A549 (cell line): ENCODE measurements at regions not wholly inside any gene's neighbourhood (a gene's known extent, or its start where the extent isn't known, plus 50 kb on each side); places are given as distances from the start of the nearest gene placed in this dataset.

ENCODE experiments used
- ATAC-seq, 2 experiments: fragments of 200-7000 bp in 1 of 2; fragments of >200 bp in 1 of 2; cut with Nextera tagmentation in 1 of 2; cut with Tn5 transposase in 1 of 2; 3 replicates each; pipeline versions ENCODE4 v1.8.0 to v1.9.1; 2018 to 2020; ENCODE audit warnings: mild to moderate bottlenecking in 1 of 2, moderate library complexity in 1 of 2
- CTCF ChIA-PET: fragments of 300-600 bp; sonication (Branson Sonifier 250); formaldehyde crosslinking; extraction: SDS; loops from one replicate; lab custom pipeline; 2021; ENCODE audit warnings: antibody characterized with exemption, inconsistent platforms; lab: Yijun Ruan, JAX
- POLR2A ChIA-PET: fragments of 350-600 bp; formaldehyde crosslinking; extraction: SDS; loops from one replicate; lab custom pipeline; 2021; ENCODE audit warnings: antibody characterized with exemption, inconsistent platforms; lab: Yijun Ruan, JAX
- DNase-seq, 2 experiments: peaks; one replicate each; pipeline versions ENCODE4 v3.0.0 to v3.0.0-alpha.2; 2011 to 2016; ENCODE audit warnings: low read depth in 1 of 2, low spot score in 1 of 2
- FAIRE-seq: peaks from 2 replicates; lab custom pipeline; 2011; peaks lifted over from hg19 to GRCh38; lab: Jason Lieb, UNC
- H3K27ac ChIP-seq, 2 experiments: fragments of >200 bp; sonication (Bioruptor Twin); formaldehyde crosslinking; 3 replicates each; pipeline ENCODE4 v1.5.1; 2016 to 2017
- H3K4me1 ChIP-seq: fragments of >200 bp; sonication (Bioruptor Twin); formaldehyde crosslinking; 3 replicates; pipeline ENCODE4 v1.6.1; 2016
- H3K4me2 ChIP-seq: fragments of >200 bp; sonication (Bioruptor Twin); formaldehyde crosslinking; 3 replicates; pipeline ENCODE4 v1.6.1; 2016
- H3K4me3 ChIP-seq: fragments of >200 bp; sonication (Bioruptor Twin); formaldehyde crosslinking; 3 replicates; pipeline ENCODE4 v1.5.1; 2016
- H3K9me3 ChIP-seq: fragments of >200 bp; sonication (Bioruptor Twin); formaldehyde crosslinking; 3 replicates; pipeline ENCODE4 v1.6.1; 2016
- ATOH8 ChIP-seq: fragments of 250-450 bp; sonication (Bioruptor Pico); IDR thresholded peaks from 2 replicates; pipeline ENCODE4 v1.5.0; 2020; ENCODE audit warnings: low read depth, mild to moderate bottlenecking, moderate library complexity
- CBX2 ChIP-seq: fragments of 200-600 bp; sonication (generic); IDR thresholded peaks from 2 replicates; pipeline ENCODE4 v1.6.1; 2016; ENCODE audit warnings: low read depth, mild to moderate bottlenecking, borderline replicate concordance
- CBX8 ChIP-seq: fragments of 200-600 bp; sonication (generic); IDR thresholded peaks from 2 replicates; pipeline ENCODE4 v1.6.1; 2016
- CEBPB ChIP-seq, 2 experiments: fragments of >200 bp in 1 of 2; sonication (Bioruptor Twin) in 1 of 2; formaldehyde crosslinking in 1 of 2; IDR thresholded peaks; 2 replicates each; pipeline ENCODE4 v1.6.1; 2012 to 2016
- CHD4 ChIP-seq: fragments of 200-600 bp; sonication (generic); IDR thresholded peaks from 2 replicates; pipeline ENCODE4 v1.6.1; 2016; ENCODE audit warnings: antibody characterized with exemption, mild to moderate bottlenecking, borderline replicate concordance
- CTCF ChIP-seq: fragments of >200 bp; sonication (Bioruptor Twin); formaldehyde crosslinking; IDR thresholded peaks from 3 replicates; pipeline ENCODE4 v1.5.1; 2016
- EHF ChIP-seq: fragments of 250-450 bp; sonication (Bioruptor Pico); IDR thresholded peaks from 2 replicates; pipeline ENCODE4 v1.5.0; 2020; ENCODE audit warnings: mild to moderate bottlenecking
- EP300 ChIP-seq, 2 experiments: fragments of >200 bp; sonication (Bioruptor Twin); formaldehyde crosslinking; IDR thresholded peaks; 2 replicates in 1 of 2; 3 replicates in 1 of 2; pipeline ENCODE4 v1.6.1; 2016 to 2017
- ESRRA ChIP-seq: fragments of 150-350 bp; IDR thresholded peaks from 2 replicates; pipeline ENCODE4 v1.6.1; 2014; ENCODE audit warnings: mild to moderate bottlenecking, low read length, borderline replicate concordance
- FOSB ChIP-seq: fragments of 250-450 bp; sonication (Bioruptor Pico); IDR thresholded peaks from 2 replicates; pipeline ENCODE4 v1.5.0; 2020; ENCODE audit warnings: mild to moderate bottlenecking, moderate library complexity
- FOSL2 ChIP-seq, 2 experiments: fragments of 450-650 bp in 1 of 2; fragments of >200 bp in 1 of 2; sonication (Bioruptor Twin) in 1 of 2; formaldehyde crosslinking; IDR thresholded peaks; 2 replicates each; pipeline versions ENCODE4 v1.5.0 to v1.6.1; 2016 to 2020; ENCODE audit warnings: mild to moderate bottlenecking in 1 of 2, moderate library complexity in 1 of 2
- GATA3 ChIP-seq: IDR thresholded peaks from 2 replicates; pipeline ENCODE4 v1.6.1; 2012; ENCODE audit warnings: borderline replicate concordance
- HOXB13 ChIP-seq: fragments of 250-450 bp; sonication (Bioruptor Pico); IDR thresholded peaks from 2 replicates; pipeline ENCODE4 v1.5.0; 2020; ENCODE audit warnings: low read depth, mild to moderate bottlenecking, moderate library complexity
- KDM1A ChIP-seq: fragments of 200-600 bp; sonication (generic); IDR thresholded peaks from 2 replicates; pipeline ENCODE4 v1.6.1; 2016; ENCODE audit warnings: low read depth, mild to moderate bottlenecking
- KDM5A ChIP-seq: fragments of 200-600 bp; sonication (generic); IDR thresholded peaks from 2 replicates; pipeline ENCODE4 v1.6.1; 2016; ENCODE audit warnings: antibody characterized with exemption, mild to moderate bottlenecking
- MAFK ChIP-seq: fragments of 450-650 bp; IDR thresholded peaks from 2 replicates; pipeline ENCODE4 v1.6.1; 2014; ENCODE audit not compliant: partially characterized antibody
- MAZ ChIP-seq: fragments of 150-350 bp; IDR thresholded peaks from 2 replicates; pipeline ENCODE4 v1.6.1; 2014; ENCODE audit warnings: antibody characterized with exemption, low read depth, low read length, borderline replicate concordance
- MYC ChIP-seq: IDR thresholded peaks from 2 replicates; pipeline ENCODE4 v1.6.1; 2012; ENCODE audit warnings: mild to moderate bottlenecking, inconsistent platforms, low read length, improper control_type of control experiment, borderline replicate concordance
- NFE2L2 ChIP-seq: fragments of 150-350 bp; conservative IDR thresholded peaks from 2 replicates; pipeline ENCODE4 v1.6.1; 2014; ENCODE audit warnings: low read length
- NR3C1 ChIP-seq: fragments of >200 bp; sonication (Bioruptor Twin); formaldehyde crosslinking; IDR thresholded peaks from 3 replicates; pipeline ENCODE4 v1.6.1; 2017
- POLR2A ChIP-seq: IDR thresholded peaks from 2 replicates; pipeline ENCODE4 v1.6.1; 2012; ENCODE audit warnings: mild to moderate bottlenecking, low read length
- RARB ChIP-seq: fragments of 250-450 bp; sonication (Bioruptor Pico); IDR thresholded peaks from 2 replicates; pipeline ENCODE4 v1.8.0; 2021; ENCODE audit warnings: mild to moderate bottlenecking, moderate library complexity
- RCOR1 ChIP-seq: fragments of 150-350 bp; IDR thresholded peaks from 2 replicates; pipeline ENCODE4 v1.6.1; 2014; ENCODE audit warnings: antibody characterized with exemption, low read length, low read depth
- RFX5 ChIP-seq: fragments of 450-650 bp; IDR thresholded peaks from 2 replicates; pipeline ENCODE4 v1.7.1; 2014; ENCODE audit warnings: antibody characterized with exemption, mild to moderate bottlenecking, moderate library complexity
- TP53 ChIP-seq: fragments of 250-450 bp; sonication (Bioruptor Pico); IDR thresholded peaks from 2 replicates; pipeline ENCODE4 v1.5.0; 2021; ENCODE audit warnings: mild to moderate bottlenecking, moderate library complexity
- ZFP36 ChIP-seq: fragments of 450-650 bp; IDR thresholded peaks from 2 replicates; pipeline ENCODE4 v1.6.1; 2014; ENCODE audit warnings: borderline replicate concordance; ENCODE audit not compliant: partially characterized antibody
- WGBS: methylation state at CpG from one replicate; pipeline ENCODE4 v1.1.6; 2017; ENCODE audit errors: missing lambda C conversion rate; 5-methylcytosine and 5-hydroxymethylcytosine counted together
- TF ChIP-seq, protein P1 (sequence below): fragments of 150-350 bp; IDR thresholded peaks from 2 replicates; pipeline ENCODE4 v1.6.1; 2014; ENCODE audit warnings: low read depth, mild to moderate bottlenecking, low read length
- TF ChIP-seq, protein P2 (sequence below): fragments of >200 bp; sonication (Bioruptor Twin); formaldehyde crosslinking; IDR thresholded peaks from 3 replicates; pipeline ENCODE4 v1.6.1; 2016

DNA sequence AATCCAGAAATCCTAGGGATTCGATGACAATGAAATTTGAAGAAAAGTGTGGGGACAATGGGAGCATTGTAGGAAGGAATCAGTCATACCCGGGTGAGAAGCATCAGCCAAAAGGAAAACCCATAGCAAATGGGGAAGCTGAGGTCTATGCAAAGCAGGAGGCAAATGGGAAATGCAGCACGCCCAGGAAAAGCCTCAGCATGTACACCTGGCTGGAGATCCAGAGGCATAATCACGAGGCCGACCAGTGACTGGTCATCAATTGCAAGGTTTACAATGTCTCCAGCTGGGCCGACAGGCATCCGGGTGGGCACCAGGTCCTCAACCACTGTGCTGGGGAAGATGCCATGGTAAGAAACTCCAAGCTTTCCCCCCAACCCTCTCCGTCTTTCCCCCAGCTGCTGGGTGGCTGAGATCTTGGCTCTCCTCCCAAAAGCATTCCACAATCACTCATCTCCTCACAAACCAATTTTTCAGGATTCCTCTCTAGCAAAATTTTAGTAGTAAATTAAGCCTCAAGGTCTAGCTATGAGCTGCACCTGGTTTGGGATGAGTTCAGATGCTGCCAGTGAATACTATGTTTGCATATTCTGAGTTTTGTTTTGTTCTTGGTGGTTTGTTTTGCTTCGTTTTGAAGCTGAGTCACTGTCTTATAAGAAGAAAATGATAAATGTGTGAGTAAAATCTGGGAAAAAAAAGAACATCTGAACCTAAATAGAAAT is 98.0 kb upstream of the OR5AK2 start:
- no peak for TF ChIP-seq KDM1A
- TF ChIP-seq RFX5 = no peak
- no peak for TF ChIP-seq CBX2
- TF ChIP-seq, protein P1, sequence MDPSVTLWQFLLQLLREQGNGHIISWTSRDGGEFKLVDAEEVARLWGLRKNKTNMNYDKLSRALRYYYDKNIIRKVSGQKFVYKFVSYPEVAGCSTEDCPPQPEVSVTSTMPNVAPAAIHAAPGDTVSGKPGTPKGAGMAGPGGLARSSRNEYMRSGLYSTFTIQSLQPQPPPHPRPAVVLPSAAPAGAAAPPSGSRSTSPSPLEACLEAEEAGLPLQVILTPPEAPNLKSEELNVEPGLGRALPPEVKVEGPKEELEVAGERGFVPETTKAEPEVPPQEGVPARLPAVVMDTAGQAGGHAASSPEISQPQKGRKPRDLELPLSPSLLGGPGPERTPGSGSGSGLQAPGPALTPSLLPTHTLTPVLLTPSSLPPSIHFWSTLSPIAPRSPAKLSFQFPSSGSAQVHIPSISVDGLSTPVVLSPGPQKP = no peak
- no peak for TF ChIP-seq ZFP36
- no peak for TF ChIP-seq CBX8
- TF ChIP-seq FOSL2 (IDR thresholded peaks at IDR 0.05) = no peak
- TF ChIP-seq FOSL2 (CRISPR knock-in tag; IDR thresholded peaks at IDR 0.05) = no peak
- TF ChIP-seq RCOR1 = no peak
- no peak for TF ChIP-seq CHD4
- no peak for TF ChIP-seq EHF (CRISPR knock-in tag)
- TF ChIP-seq NR3C1 = no peak
- ATAC-seq (no peak), DNase-seq (no peak), FAIRE-seq (no peak)
- Histone ChIP-seq H3K4me3 (no peak overlapping the region), H3K4me1 (peaks cover 46% of the 10 kb centered on the region), H3K9me3 (no peaks in the 10 kb centered on the region), H3K27ac (peak overlapping the region; percentile 54 to 72), H3K4me2 (peak overlapping the region; percentile 9; the same call in 1 of the 3 replicates)
- CTCF ChIA-PET = interaction anchor here (1.2 to 2.2 kb wide), 3 partner anchors 10 to 359 kb away, joined by 5 to 7 read pairs (median 6); no protein-coding TSS in a partner anchor
- 82% methylated on average over 9 of the region's 9 CpGs for WGBS
- POLR2A ChIA-PET = no interaction called here

DNA sequence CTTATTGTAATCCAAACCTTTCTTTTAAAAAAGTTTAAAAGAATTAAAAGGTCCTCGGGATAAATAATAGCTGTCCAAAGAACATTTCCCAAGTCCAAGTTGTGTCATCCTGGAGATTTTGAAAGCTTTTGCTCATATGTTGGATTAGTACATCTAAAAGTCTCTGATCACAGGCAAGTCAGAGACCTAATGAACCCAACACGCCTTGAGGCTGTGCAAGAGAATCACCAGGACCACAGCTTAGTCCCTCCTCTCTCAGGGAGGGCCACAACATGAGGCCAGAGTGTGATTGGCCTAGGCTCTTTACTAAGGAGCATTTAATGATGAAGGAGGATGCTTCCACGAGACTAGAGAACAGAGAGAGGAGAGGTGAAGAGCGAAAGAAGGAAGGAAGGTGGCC is 98.7 kb upstream of the OR5AK2 start:
- FAIRE-seq (peak; percentile 43), ATAC-seq (peak in 1 of 2 experiments; percentile 63; a peak in 3 of 6 replicates)

GRCh38 chr11:56887940-56888339 is 100.8 kb upstream of the OR5AK2 start:
- Histone ChIP-seq H3K9me3 (no peaks in the 10 kb centered on the region), H3K4me3 (no peak overlapping the region), H3K4me1 (peaks cover 60% of the 10 kb centered on the region), H3K27ac (peak overlapping the region; percentile 73 to 77)
- POLR2A ChIA-PET = no interaction called here
- 71% methylated on average over 3 of the region's 3 CpGs for WGBS
- DNase-seq (peak in 1 of 2 experiments; percentile 75), FAIRE-seq (no peak), ATAC-seq (peak in 1 of 2 experiments; percentile 78; a peak in 3 of 6 replicates)
- TF ChIP-seq GATA3 (no peak), CTCF (no peak), ESRRA (no peak), RARB (CRISPR knock-in tag) (no peak), NFE2L2 (peak; percentile 78), EHF (CRISPR knock-in tag) (no peak), MAFK (peak; percentile 83), MAZ (no peak)
- TF ChIP-seq, protein P2, sequence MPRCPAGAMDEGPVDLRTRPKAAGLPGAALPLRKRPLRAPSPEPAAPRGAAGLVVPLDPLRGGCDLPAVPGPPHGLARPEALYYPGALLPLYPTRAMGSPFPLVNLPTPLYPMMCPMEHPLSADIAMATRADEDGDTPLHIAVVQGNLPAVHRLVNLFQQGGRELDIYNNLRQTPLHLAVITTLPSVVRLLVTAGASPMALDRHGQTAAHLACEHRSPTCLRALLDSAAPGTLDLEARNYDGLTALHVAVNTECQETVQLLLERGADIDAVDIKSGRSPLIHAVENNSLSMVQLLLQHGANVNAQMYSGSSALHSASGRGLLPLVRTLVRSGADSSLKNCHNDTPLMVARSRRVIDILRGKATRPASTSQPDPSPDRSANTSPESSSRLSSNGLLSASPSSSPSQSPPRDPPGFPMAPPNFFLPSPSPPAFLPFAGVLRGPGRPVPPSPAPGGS = no peak
- TF ChIP-seq, all 56 proteins: peak for 2
- CTCF ChIA-PET = no interaction called here
- H3K4me2 ChIP-seq = peak overlapping the region; percentile 59; the same call in 1 of the 3 replicates

More for the DNA sequence above, 98.7 kb upstream of the OR5AK2 start:
- Histone ChIP-seq H3K4me2 (no peak overlapping the region), H3K4me1 (peaks cover 53% of the 10 kb centered on the region), H3K27ac (peak overlapping the region; percentile 54 to 72; a peak in 4 of 6 replicates), H3K9me3 (no peaks in the 10 kb centered on the region), H3K4me3 (no peak overlapping the region)
- peak in 1 of 2 experiments; percentile 56 for DNase-seq
- POLR2A ChIA-PET = no interaction called here
- CTCF ChIA-PET = interaction anchor here (1.0 to 2.2 kb wide), 4 partner anchors 10 to 359 kb away, joined by 3 to 7 read pairs (median 6); no protein-coding TSS in a partner anchor
- 73% methylated on average over 4 of the region's 4 CpGs for WGBS
- TF ChIP-seq KDM5A (no peak), FOSB (CRISPR knock-in tag) (no peak), MAZ (no peak), CEBPB (IDR thresholded peaks at IDR 0.05) (no peak), HOXB13 (CRISPR knock-in tag) (no peak), EP300 (IDR thresholded peaks at IDR 0.05) (no peak), TP53 (CRISPR knock-in tag) (no peak), MYC (no peak), POLR2A (no peak), ATOH8 (CRISPR knock-in tag) (no peak)
